HUES6 (cell line): ENCODE measurements at regions not wholly inside any gene's neighbourhood (a gene's known extent, or its start where the extent isn't known, plus 50 kb on each side); places are given as distances from the start of the nearest gene placed in this dataset.

Source experiments
- H3K27ac ChIP-seq: 2 replicates; pipeline ENCODE4 v1.7.0; 2013; ENCODE audit warnings: low read depth, mild to moderate bottlenecking, low read length, inconsistent platforms
- H3K27me3 ChIP-seq: 2 replicates; pipeline ENCODE4 v1.6.1; 2013; ENCODE audit warnings: low read length; ENCODE audit not compliant: control insufficient read depth, insufficient read depth
- H3K36me3 ChIP-seq: 2 replicates; pipeline ENCODE4 v1.6.1; 2013; ENCODE audit warnings: low read length; ENCODE audit not compliant: control insufficient read depth, insufficient read depth
- H3K4me1 ChIP-seq: 2 replicates; pipeline ENCODE4 v1.6.1; 2013; ENCODE audit warnings: low read length; ENCODE audit not compliant: control insufficient read depth, insufficient read depth
- H3K4me3 ChIP-seq: 2 replicates; pipeline ENCODE4 v1.5.1; 2013; ENCODE audit warnings: low read depth, low read length
- H3K9ac ChIP-seq: one replicate; pipeline ENCODE4 v1.6.1; 2013; ENCODE audit warnings: mild to moderate bottlenecking, low read length
- H3K9me3 ChIP-seq: 2 replicates; pipeline ENCODE4 v1.6.1; 2013; ENCODE audit warnings: low read depth, low read length; ENCODE audit not compliant: control insufficient read depth, insufficient read depth

GRCh38 chr1:208593306-208594006 lies 349.3 kb upstream of the PLXNA2 start:
- no peak overlapping the region for H3K9ac ChIP-seq
- H3K27ac ChIP-seq = no peak overlapping the region
- H3K9me3 ChIP-seq = no peaks in the 10 kb centered on the region
- peaks cover 3% of the 10 kb centered on the region; the same call in 1 of the 2 replicates for H3K4me1 ChIP-seq
- no peaks in the 10 kb centered on the region for H3K36me3 ChIP-seq
- H3K27me3 ChIP-seq = no peaks in the 10 kb centered on the region
- no peak overlapping the region for H3K4me3 ChIP-seq

GRCh38 chr1:208595236-208595635 lies 351.1 kb upstream of the PLXNA2 start:
- H3K9ac ChIP-seq = no peak overlapping the region
- H3K4me1 ChIP-seq = peaks cover 11% of the 10 kb centered on the region
- no peak overlapping the region for H3K4me3 ChIP-seq
- no peaks in the 10 kb centered on the region for H3K9me3 ChIP-seq
- H3K27me3 ChIP-seq = no peaks in the 10 kb centered on the region
- no peaks in the 10 kb centered on the region for H3K36me3 ChIP-seq
- no peak overlapping the region for H3K27ac ChIP-seq

- Histone ChIP-seq H3K9me3 (no peaks in the 10 kb centered on the region), H3K4me1 (peaks cover 16% of the 10 kb centered on the region), H3K36me3 (no peaks in the 10 kb centered on the region), H3K9ac (no peak overlapping the region), H3K27ac (no peak overlapping the region), H3K4me3 (no peak overlapping the region), H3K27me3 (no peaks in the 10 kb centered on the region)
Observed at GRCh38 chr1:208595745-208596144, 351.6 kb upstream of the PLXNA2 start.

GRCh38 chr1:208597571-208597970 lies 353.4 kb upstream of the PLXNA2 start:
- Histone ChIP-seq H3K27ac (no peak overlapping the region), H3K9me3 (no peaks in the 10 kb centered on the region), H3K4me3 (no peak overlapping the region), H3K4me1 (peaks cover 33% of the 10 kb centered on the region), H3K36me3 (no peaks in the 10 kb centered on the region), H3K9ac (no peak overlapping the region), H3K27me3 (no peaks in the 10 kb centered on the region)

GRCh38 chr1:208598021-208598420 lies 353.8 kb upstream of the PLXNA2 start:
- Histone ChIP-seq H3K9ac (no peak overlapping the region), H3K36me3 (no peaks in the 10 kb centered on the region), H3K4me1 (peaks cover 33% of the 10 kb centered on the region), H3K27ac (no peak overlapping the region), H3K27me3 (no peaks in the 10 kb centered on the region), H3K4me3 (no peak overlapping the region), H3K9me3 (no peaks in the 10 kb centered on the region)

- no peaks in the 10 kb centered on the region for H3K36me3 ChIP-seq
- no peak overlapping the region for H3K9ac ChIP-seq
- H3K27me3 ChIP-seq = no peaks in the 10 kb centered on the region
- H3K4me1 ChIP-seq = peaks cover 33% of the 10 kb centered on the region
- H3K4me3 ChIP-seq = no peak overlapping the region
- H3K9me3 ChIP-seq = no peaks in the 10 kb centered on the region
- no peak overlapping the region for H3K27ac ChIP-seq
Observed at GRCh38 chr1:208599063-208599462, 354.9 kb upstream of the PLXNA2 start.

- H3K36me3 ChIP-seq = no peaks in the 10 kb centered on the region
- H3K27me3 ChIP-seq = no peaks in the 10 kb centered on the region
- peaks cover 33% of the 10 kb centered on the region for H3K4me1 ChIP-seq
- H3K27ac ChIP-seq = no peak overlapping the region
- H3K9me3 ChIP-seq = no peaks in the 10 kb centered on the region
- no peak overlapping the region for H3K9ac ChIP-seq
- H3K4me3 ChIP-seq = no peak overlapping the region
Observed at GRCh38 chr1:208600456-208601190, 356.4 kb upstream of the PLXNA2 start.

GRCh38 chr1:208601561-208601960 lies 357.4 kb upstream of the PLXNA2 start:
- H3K36me3 ChIP-seq = no peaks in the 10 kb centered on the region
- H3K27me3 ChIP-seq = no peaks in the 10 kb centered on the region
- H3K9ac ChIP-seq = no peak overlapping the region
- H3K4me3 ChIP-seq = no peak overlapping the region
- H3K9me3 ChIP-seq = no peaks in the 10 kb centered on the region
- peaks cover 33% of the 10 kb centered on the region for H3K4me1 ChIP-seq
- H3K27ac ChIP-seq = no peak overlapping the region

- Histone ChIP-seq H3K9ac (no peak overlapping the region), H3K27me3 (no peaks in the 10 kb centered on the region), H3K9me3 (no peaks in the 10 kb centered on the region), H3K4me3 (no peak overlapping the region), H3K27ac (no peak overlapping the region), H3K36me3 (no peaks in the 10 kb centered on the region), H3K4me1 (peaks cover 29% of the 10 kb centered on the region)
Observed at GRCh38 chr1:208603721-208604120, 359.5 kb upstream of the PLXNA2 start.

- H3K9me3 ChIP-seq = no peaks in the 10 kb centered on the region
- H3K9ac ChIP-seq = no peak overlapping the region
- no peak overlapping the region for H3K4me3 ChIP-seq
- no peaks in the 10 kb centered on the region for H3K36me3 ChIP-seq
- H3K27ac ChIP-seq = no peak overlapping the region
- H3K27me3 ChIP-seq = no peaks in the 10 kb centered on the region
- H3K4me1 ChIP-seq = peaks cover 29% of the 10 kb centered on the region
Observed at GRCh38 chr1:208604295-208604694, 360.1 kb upstream of the PLXNA2 start.

- no peaks in the 10 kb centered on the region for H3K27me3 ChIP-seq
- no peak overlapping the region for H3K4me3 ChIP-seq
- no peaks in the 10 kb centered on the region for H3K9me3 ChIP-seq
- no peak overlapping the region for H3K9ac ChIP-seq
- 0 out of 2 replicates have a peak, but pooled peaks cover 5% of the 10 kb centered on the region for H3K4me1 ChIP-seq
- H3K27ac ChIP-seq = no peak overlapping the region
- H3K36me3 ChIP-seq = no peaks in the 10 kb centered on the region
Observed at GRCh38 chr1:208606959-208607358, 362.8 kb upstream of the PLXNA2 start.
